ENCODE measurements at regions not wholly inside any gene's neighbourhood (a gene's known extent, or its start where the extent isn't known, plus 50 kb on each side); places are given as distances from the start of the nearest gene placed in this dataset.

- TF ChIP-seq ZBTB11 (tag by site-specific recombination; conservative IDR thresholded peaks at IDR 0.05; ENCODE audit: low read depth): no peak
- peak; percentile 28; the same call in 1 of the 2 replicates for TF ChIP-seq PRDM10 (tag by site-specific recombination; IDR thresholded peaks at IDR 0.05)
- no peak for TF ChIP-seq ZNF202 (tag by site-specific recombination; IDR thresholded peaks at IDR 0.05; ENCODE audit: borderline replicate concordance)
- no peak for TF ChIP-seq GLI2 (tag by site-specific recombination; IDR thresholded peaks at IDR 0.05; ENCODE audit: borderline replicate concordance, low read depth)
- TF ChIP-seq ZNF660 (tag by site-specific recombination; IDR thresholded peaks at IDR 0.05): peak; percentile 28; the same call in 1 of the 2 replicates
- no peak for TF ChIP-seq ZNF132 (tag by site-specific recombination; IDR thresholded peaks at IDR 0.05; ENCODE audit: borderline replicate concordance)
- peak; percentile 91 for TF ChIP-seq ZFHX2 (tag by site-specific recombination; conservative IDR thresholded peaks at IDR 0.05)
- no peak for TF ChIP-seq ZNF48 (tag by site-specific recombination; IDR thresholded peaks at IDR 0.05)
- no peak for TF ChIP-seq MZF1 (tag by site-specific recombination; IDR thresholded peaks at IDR 0.05; ENCODE audit: borderline replicate concordance)
- peak; percentile 60 for TF ChIP-seq SP2 (tag by site-specific recombination; IDR thresholded peaks at IDR 0.05)
- TF ChIP-seq MYNN (tag by site-specific recombination; IDR thresholded peaks at IDR 0.05; ENCODE audit: borderline replicate concordance): peak; percentile 98
- no peak for TF ChIP-seq ZNF211 (tag by site-specific recombination; IDR thresholded peaks at IDR 0.05; ENCODE audit: low read depth)
- TF ChIP-seq ZNF112 (tag by site-specific recombination; IDR thresholded peaks at IDR 0.05): no peak
- TF ChIP-seq ZNF174 (tag by site-specific recombination; IDR thresholded peaks at IDR 0.05): no peak
- TF ChIP-seq SP3 (tag by site-specific recombination; IDR thresholded peaks at IDR 0.05): peak; percentile 81
- TF ChIP-seq YY1 (tag by site-specific recombination; IDR thresholded peaks at IDR 0.05): no peak
- TF ChIP-seq YY2 (tag by site-specific recombination; IDR thresholded peaks at IDR 0.05): no peak
- 0 out of 2 replicates have a peak, but pooled peaks have one; percentile 23 for TF ChIP-seq MEIS1 (CRISPR knock-in tag; IDR thresholded peaks at IDR 0.05; ENCODE audit: borderline replicate concordance)
- peak; percentile 56; the same call in 1 of the 2 replicates for TF ChIP-seq ZNF366 (tag by site-specific recombination; conservative IDR thresholded peaks at IDR 0.05)
- TF ChIP-seq ZNF248 (tag by site-specific recombination; IDR thresholded peaks at IDR 0.05): no peak
- TF ChIP-seq PATZ1 (tag by site-specific recombination; IDR thresholded peaks at IDR 0.05): 0 out of 2 replicates have a peak, but pooled peaks have one; percentile 72
- no peak for TF ChIP-seq ZBTB21 (tag by site-specific recombination; IDR thresholded peaks at IDR 0.05)
- TF ChIP-seq ZNF24 (tag by site-specific recombination; IDR thresholded peaks at IDR 0.05): 0 out of 2 replicates have a peak, but pooled peaks have one; percentile 16
- TF ChIP-seq ZNF391 (tag by site-specific recombination; IDR thresholded peaks at IDR 0.05; ENCODE audit: borderline replicate concordance, low read depth): peak; percentile 63; the same call in 1 of the 2 replicates
- TF ChIP-seq ZBTB7A (tag by site-specific recombination; IDR thresholded peaks at IDR 0.05; ENCODE audit: low read depth): peak; percentile 86; the same call in 1 of the 2 replicates
- no peak for TF ChIP-seq GFI1B (tag by site-specific recombination; IDR thresholded peaks at IDR 0.05)
- TF ChIP-seq ZNF707 (tag by site-specific recombination; IDR thresholded peaks at IDR 0.05): no peak
- TF ChIP-seq ZNF214 (tag by site-specific recombination; IDR thresholded peaks at IDR 0.05; ENCODE audit: borderline replicate concordance): no peak
These were observed 231.9 kb downstream of the SEC14L1 start (continued) for GRCh38 chr17:77372444-77373298.
